Neural cell (in vitro differentiated cells): ENCODE measurements at regions not wholly inside any gene's neighbourhood (a gene's known extent, or its start where the extent isn't known, plus 50 kb on each side); places are given as distances from the start of the nearest gene placed in this dataset.

ENCODE experiments used
- H2AFZ ChIP-seq: fragments of 200-600, 300-800 bp; sonication (generic), shearing (Covaris generic); 2 replicates; pipeline ENCODE4 v1.6.0; 2014; ENCODE audit warnings: low read depth, mild to moderate bottlenecking, antibody characterized with exemption, low read length, moderate library complexity
- H3F3A ChIP-seq: fragments of 200-600 bp; shearing (Covaris generic); 2 replicates; pipeline ENCODE4 v1.6.1; 2016; ENCODE audit warnings: mild to moderate bottlenecking, moderate library complexity, mixed read lengths, antibody characterized with exemption, low read length; ENCODE audit not compliant: insufficient read depth, poor library complexity, severe bottlenecking
- H3K27ac ChIP-seq: fragments of 200-600, 300-800 bp; sonication (generic), shearing (Covaris generic); 2 replicates; pipeline ENCODE4 v1.5.1; 2014; ENCODE audit warnings: mild to moderate bottlenecking, low read length, moderate library complexity
- H3K27me3 ChIP-seq: fragments of 300-800, 200-600 bp; sonication (generic), shearing (Covaris generic); 2 replicates; pipeline ENCODE4 v1.6.0; 2014; ENCODE audit warnings: mild to moderate bottlenecking, low read depth, low read length, moderate library complexity; ENCODE audit not compliant: insufficient read depth
- H3K36me3 ChIP-seq: fragments of 300-800, 200-600 bp; sonication (generic), shearing (Covaris generic); 2 replicates; pipeline ENCODE4 v1.5.1; 2014; ENCODE audit warnings: mild to moderate bottlenecking, antibody characterized with exemption, low read length, moderate library complexity; ENCODE audit not compliant: insufficient read depth
- H3K4me2 ChIP-seq: fragments of 300-800, 200-600 bp; sonication (generic), shearing (Covaris generic); 2 replicates; pipeline ENCODE4 v1.6.0; 2014; ENCODE audit warnings: mild to moderate bottlenecking, low read length
- H3K4me3 ChIP-seq: fragments of 300-800, 200-600 bp; sonication (generic), shearing (Covaris generic); 2 replicates; pipeline ENCODE4 v1.5.1; 2014; ENCODE audit warnings: mild to moderate bottlenecking, low read length, moderate library complexity
- H3K79me2 ChIP-seq: fragments of 200-600 bp; shearing (Covaris generic); replicated peaks from 2 replicates; pipeline ENCODE4 v1.6.0; 2014; ENCODE audit warnings: mild to moderate bottlenecking, low read length, moderate library complexity; ENCODE audit not compliant: insufficient read depth
- H3K9ac ChIP-seq: fragments of 300-800, 200-600 bp; sonication (generic), shearing (Covaris generic); 2 replicates; pipeline ENCODE4 v1.6.1; 2016; ENCODE audit warnings: mild to moderate bottlenecking, low read length, mixed read lengths
- H3K9me2 ChIP-seq: fragments of 200-600 bp; shearing (Covaris generic); 2 replicates; pipeline ENCODE4 v1.6.1; 2016; ENCODE audit warnings: mild to moderate bottlenecking, low read length, mixed read lengths; ENCODE audit not compliant: insufficient read depth
- H3K9me3 ChIP-seq: fragments of 200-600, 300-800 bp; sonication (generic), shearing (Covaris generic); 2 replicates; pipeline ENCODE4 v1.6.1; 2016; ENCODE audit warnings: mild to moderate bottlenecking, mixed run types, low read length, moderate library complexity, mixed read lengths
- H4K20me1 ChIP-seq: fragments of 200-600 bp; shearing (Covaris generic); 2 replicates; pipeline ENCODE4 v1.6.1; 2016; ENCODE audit warnings: mild to moderate bottlenecking, mixed run types; ENCODE audit not compliant: insufficient read depth
- CTCF ChIP-seq: fragments of 450-650 bp; IDR thresholded peaks from 2 replicates; pipeline ENCODE4 v1.5.1; 2014; ENCODE audit warnings: antibody characterized with exemption, mild to moderate bottlenecking, moderate library complexity; ENCODE audit not compliant: poor library complexity, severe bottlenecking
- EP300 ChIP-seq: fragments of 450-650 bp; conservative IDR thresholded peaks from 2 replicates; pipeline ENCODE4 v1.6.1; 2014; ENCODE audit warnings: antibody characterized with exemption, mild to moderate bottlenecking, moderate library complexity; ENCODE audit not compliant: poor library complexity, severe bottlenecking
- EZH2 ChIP-seq: fragments of 200-600, 300-800 bp; shearing (Covaris generic), sonication (generic); IDR thresholded peaks from 2 replicates; pipeline ENCODE4 v1.6.1; 2014; ENCODE audit warnings: antibody characterized with exemption, low read length, borderline replicate concordance, mild to moderate bottlenecking; ENCODE audit not compliant: insufficient read depth, poor library complexity, severe bottlenecking
- MXI1 ChIP-seq: fragments of 450-650 bp; conservative IDR thresholded peaks from 2 replicates; pipeline ENCODE4 v1.6.1; 2014; ENCODE audit warnings: antibody characterized with exemption, mild to moderate bottlenecking; ENCODE audit not compliant: poor library complexity, severe bottlenecking
- POLR2AphosphoS5 ChIP-seq: IDR thresholded peaks from 2 replicates; pipeline ENCODE4 v1.6.1; 2012
- RAD21 ChIP-seq: fragments of 450-650 bp; conservative IDR thresholded peaks from 2 replicates; pipeline ENCODE4 v1.6.1; 2014; ENCODE audit warnings: antibody characterized with exemption, mild to moderate bottlenecking, moderate library complexity
- REST ChIP-seq: IDR thresholded peaks from 2 replicates; pipeline ENCODE4 v1.6.1; 2012; ENCODE audit warnings: borderline replicate concordance
- SMC3 ChIP-seq: fragments of 450-650 bp; conservative IDR thresholded peaks from 2 replicates; pipeline ENCODE4 v1.6.1; 2014; ENCODE audit warnings: antibody characterized with exemption, mild to moderate bottlenecking, moderate library complexity; ENCODE audit not compliant: poor library complexity
- TAF1 ChIP-seq: IDR thresholded peaks from 2 replicates; pipeline ENCODE4 v1.6.1; 2012; ENCODE audit warnings: low read depth

GRCh38 chr4:181194096-181194495, 1049.1 kb upstream of the TENM3 start:
- Histone ChIP-seq H3K9me3 (no peaks in the 10 kb centered on the region), H3K36me3 (no peaks in the 10 kb centered on the region), H3K4me3 (no peak overlapping the region), H3K9me2 (no peaks in the 10 kb centered on the region), H3F3A (no peaks in the 10 kb centered on the region), H3K27ac (no peak overlapping the region), H4K20me1 (no peaks in the 10 kb centered on the region), H3K4me2 (no peak overlapping the region), H3K79me2 (no peaks in the 10 kb centered on the region), H3K27me3 (no peaks in the 10 kb centered on the region), H3K9ac (no peak overlapping the region), H2AFZ (no peak overlapping the region)
- TF ChIP-seq POLR2AphosphoS5: no peak
- no peak for TF ChIP-seq SMC3
- TF ChIP-seq RAD21: no peak
- no peak for TF ChIP-seq REST
- TF ChIP-seq TAF1: no peak
- TF ChIP-seq EP300: no peak
- no peak for TF ChIP-seq EZH2
- TF ChIP-seq CTCF: no peak
- no peak for TF ChIP-seq MXI1

DNA sequence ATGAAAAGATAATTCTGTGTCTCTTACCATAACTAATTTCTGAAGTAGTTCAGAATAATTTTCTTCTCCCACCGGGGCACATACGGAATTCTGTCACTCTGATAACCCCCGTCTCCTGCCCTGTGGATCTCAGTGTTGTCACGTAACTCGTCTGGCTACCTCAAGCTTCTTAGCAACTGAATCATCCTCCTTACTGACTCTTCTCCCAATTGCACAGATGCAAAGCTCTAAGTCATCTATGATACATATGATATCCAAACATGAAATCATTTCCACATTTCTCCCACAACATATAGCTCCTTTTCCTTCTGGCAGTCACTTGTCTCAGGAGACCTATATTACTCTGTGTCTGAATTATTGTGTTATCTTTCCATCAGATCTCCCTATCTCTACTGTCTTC, 1043.1 kb upstream of the TENM3 start:
- Histone ChIP-seq H3K9me3 (no peaks in the 10 kb centered on the region), H4K20me1 (no peaks in the 10 kb centered on the region), H3K4me2 (no peak overlapping the region), H3K9me2 (no peaks in the 10 kb centered on the region), H3F3A (no peaks in the 10 kb centered on the region), H3K27ac (peak overlapping the region; percentile 44), H2AFZ (no peak overlapping the region), H3K36me3 (no peaks in the 10 kb centered on the region), H3K4me3 (peak overlapping the region; percentile 36), H3K9ac (no peak overlapping the region), H3K79me2 (no peaks in the 10 kb centered on the region), H3K27me3 (no peaks in the 10 kb centered on the region)
- TF ChIP-seq RAD21 (no peak), CTCF (no peak), POLR2AphosphoS5 (no peak), EP300 (no peak), MXI1 (no peak), EZH2 (no peak), SMC3 (no peak), TAF1 (no peak), REST (no peak)
